Neural progenitor cell (in vitro differentiated cells): ENCODE measurements at regions not wholly inside any gene's neighbourhood (a gene's known extent, or its start where the extent isn't known, plus 50 kb on each side); places are given as distances from the start of the nearest gene placed in this dataset.

ENCODE experiments used
- EZH2 ChIP-seq: fragments of 200-600 bp; sonication (generic); IDR thresholded peaks from 2 replicates; pipeline ENCODE4 v1.6.1; 2017; ENCODE audit warnings: antibody characterized with exemption, mild to moderate bottlenecking, moderate library complexity
- TF ChIP-seq, protein P1 (sequence below): fragments of 200-600 bp; sonication (generic); IDR thresholded peaks from 2 replicates; pipeline ENCODE4 v1.5.1; 2017; ENCODE audit warnings: antibody characterized with exemption, mild to moderate bottlenecking

- no peak for TF ChIP-seq EZH2
- TF ChIP-seq, protein P1, sequence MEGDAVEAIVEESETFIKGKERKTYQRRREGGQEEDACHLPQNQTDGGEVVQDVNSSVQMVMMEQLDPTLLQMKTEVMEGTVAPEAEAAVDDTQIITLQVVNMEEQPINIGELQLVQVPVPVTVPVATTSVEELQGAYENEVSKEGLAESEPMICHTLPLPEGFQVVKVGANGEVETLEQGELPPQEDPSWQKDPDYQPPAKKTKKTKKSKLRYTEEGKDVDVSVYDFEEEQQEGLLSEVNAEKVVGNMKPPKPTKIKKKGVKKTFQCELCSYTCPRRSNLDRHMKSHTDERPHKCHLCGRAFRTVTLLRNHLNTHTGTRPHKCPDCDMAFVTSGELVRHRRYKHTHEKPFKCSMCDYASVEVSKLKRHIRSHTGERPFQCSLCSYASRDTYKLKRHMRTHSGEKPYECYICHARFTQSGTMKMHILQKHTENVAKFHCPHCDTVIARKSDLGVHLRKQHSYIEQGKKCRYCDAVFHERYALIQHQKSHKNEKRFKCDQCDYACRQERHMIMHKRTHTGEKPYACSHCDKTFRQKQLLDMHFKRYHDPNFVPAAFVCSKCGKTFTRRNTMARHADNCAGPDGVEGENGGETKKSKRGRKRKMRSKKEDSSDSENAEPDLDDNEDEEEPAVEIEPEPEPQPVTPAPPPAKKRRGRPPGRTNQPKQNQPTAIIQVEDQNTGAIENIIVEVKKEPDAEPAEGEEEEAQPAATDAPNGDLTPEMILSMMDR, result no peak
Observed at GRCh38 chr2:67930156-67930555, 132.6 kb downstream of the C1D start.
